ENCODE measurements at regions not wholly inside any gene's neighbourhood (a gene's known extent, or its start where the extent isn't known, plus 50 kb on each side); places are given as distances from the start of the nearest gene placed in this dataset.

- no peaks in the 10 kb centered on the region for H3K4me1 ChIP-seq (ENCODE audit: control insufficient read depth, insufficient read depth, low read length)
- H3K27ac ChIP-seq (ENCODE audit: extremely low read depth, low read depth, low read length), result no peak overlapping the region
- H3K4me3 ChIP-seq (ENCODE audit: low read depth, low read length), result no peak overlapping the region
- no peak for TF ChIP-seq KLF9 (tag by site-specific recombination; IDR thresholded peaks at IDR 0.05; ENCODE audit: low read depth)
- no peak for TF ChIP-seq ZEB2 (tag by site-specific recombination; IDR thresholded peaks at IDR 0.05)
- TF ChIP-seq ZNF202 (tag by site-specific recombination; IDR thresholded peaks at IDR 0.05; ENCODE audit: borderline replicate concordance), result no peak
- no peak for TF ChIP-seq ZNF791 (tag by site-specific recombination; IDR thresholded peaks at IDR 0.05)
- no peak for TF ChIP-seq ZBTB1 (tag by site-specific recombination; IDR thresholded peaks at IDR 0.05)
- TF ChIP-seq ZFHX2 (tag by site-specific recombination; conservative IDR thresholded peaks at IDR 0.05), result no peak
- TF ChIP-seq PBX3 (CRISPR knock-in tag; IDR thresholded peaks at IDR 0.05), result no peak
- no peak for TF ChIP-seq ZSCAN5A (tag by site-specific recombination; IDR thresholded peaks at IDR 0.05)
- no peak for TF ChIP-seq CTCF (tag by site-specific recombination; IDR thresholded peaks at IDR 0.05)
- no peak for TF ChIP-seq ZNF776 (tag by site-specific recombination; IDR thresholded peaks at IDR 0.05; ENCODE audit: borderline replicate concordance)
- TF ChIP-seq ZNF350 (tag by site-specific recombination; IDR thresholded peaks at IDR 0.05), result no peak
- no peak for TF ChIP-seq ZNF174 (tag by site-specific recombination; IDR thresholded peaks at IDR 0.05)
- no peak for TF ChIP-seq ZNF24 (tag by site-specific recombination; IDR thresholded peaks at IDR 0.05)
- TF ChIP-seq ZNF473 (tag by site-specific recombination; IDR thresholded peaks at IDR 0.05), result no peak
- no peak for TF ChIP-seq ZNF596 (tag by site-specific recombination; IDR thresholded peaks at IDR 0.05)
- TF ChIP-seq INSM2 (tag by site-specific recombination; IDR thresholded peaks at IDR 0.05), result no peak
- TF ChIP-seq ZBTB20 (tag by site-specific recombination; IDR thresholded peaks at IDR 0.05), result no peak
- no peak for TF ChIP-seq MZF1 (tag by site-specific recombination; IDR thresholded peaks at IDR 0.05; ENCODE audit: borderline replicate concordance)
- TF ChIP-seq ZBTB11 (tag by site-specific recombination; conservative IDR thresholded peaks at IDR 0.05; ENCODE audit: low read depth), result no peak
- no peak for TF ChIP-seq ZNF677 (tag by site-specific recombination; IDR thresholded peaks at IDR 0.05)
- ChIA-PET CTCF (no interaction called here), POLR2A (no interaction called here)
- no peaks in the 10 kb centered on the region for H3K9me3 ChIP-seq (ENCODE audit: control insufficient read depth, insufficient read depth, low read depth, low read length)
- H3K36me3 ChIP-seq (ENCODE audit: control insufficient read depth in 2 of 2, insufficient read depth in 1 of 2, low read length in 2 of 2), result no peaks in the 10 kb centered on the region
Observed at GRCh38 chrX:113726466-113726865, 857.4 kb upstream of the HTR2C start.

All from HEK293 (cell line).